Peyer's patch (tissue), 4 donors: ENCODE measurements at regions not wholly inside any gene's neighbourhood (a gene's known extent, or its start where the extent isn't known, plus 50 kb on each side); places are given as distances from the start of the nearest gene placed in this dataset.

Experiments used
- CTCF ChIP-seq, 6 experiments: fragments of 450-650 bp in 4 of 6; fragments of 200-600 bp in 2 of 6; sonication (generic) in 1 of 6; IDR thresholded peaks; one replicate each; pipeline ENCODE4 v1.5.1; 2017 to 2019; ENCODE audit warnings: antibody characterized with exemption in 6 of 6, mild to moderate bottlenecking in 3 of 6, moderate library complexity in 1 of 6
- POLR2A ChIP-seq, 2 donors: fragments of 450-650 bp; IDR thresholded peaks; one replicate each; pipeline ENCODE4 v1.5.1; 2017; ENCODE audit warnings: antibody characterized with exemption in 2 of 2, mild to moderate bottlenecking in 2 of 2, moderate library complexity in 2 of 2

GRCh38 chr2:2880938-2881337 is 496.7 kb downstream of the EIPR1 start:
- no peak for TF ChIP-seq CTCF (IDR thresholded peaks at IDR 0.05)
- TF ChIP-seq POLR2A (IDR thresholded peaks at IDR 0.05): no peak
